Ascending aorta (tissue), 2 donors: ENCODE measurements at regions not wholly inside any gene's neighbourhood (a gene's known extent, or its start where the extent isn't known, plus 50 kb on each side); places are given as distances from the start of the nearest gene placed in this dataset.
"Not testable (repeated sequence)": the region's sequence is repeated elsewhere in the genome, so short reads cannot be mapped to it uniquely, and the experiment has no call there.

Experiments
- DNase-seq, 2 donors: peaks; one replicate each; pipeline ENCODE4 v3.0.0-alpha.2; 2019; ENCODE audit warnings: low spot score in 2 of 2
- H3K27ac ChIP-seq, 2 donors: fragments of 200-600 bp; sonication (generic); one replicate each; pipeline ENCODE4 v1.5.1; 2016 to 2017; ENCODE audit warnings: mild to moderate bottlenecking in 1 of 2
- H3K27me3 ChIP-seq: fragments of 200-600 bp; sonication (generic); one replicate; pipeline ENCODE4 v1.5.1; 2017
- H3K36me3 ChIP-seq, 2 donors: fragments of 200-600 bp; sonication (generic); one replicate each; pipeline ENCODE4 v1.5.1; 2016
- H3K4me1 ChIP-seq, 2 donors: fragments of 200-600 bp; sonication (generic); one replicate each; pipeline ENCODE4 v1.5.1; 2016 to 2017; ENCODE audit warnings: mild to moderate bottlenecking in 1 of 2
- H3K4me3 ChIP-seq, 2 donors: fragments of 200-600 bp; sonication (generic); one replicate each; pipeline ENCODE4 v1.5.1; 2016 to 2017; ENCODE audit warnings: mild to moderate bottlenecking in 1 of 2
- H3K9me3 ChIP-seq, 2 donors: fragments of 200-600 bp; sonication (generic); one replicate each; pipeline ENCODE4 v1.5.1; 2016
- intact Hi-C: fragments of 100-400 bp; cut with DNase I; formaldehyde crosslinking; loops from one replicate; pipeline ENCODE4 v1.15.1; 2023
- TF ChIP-seq, protein P1 (sequence below), 3 experiments: fragments of 200-600 bp in 2 of 3; fragments of 450-650 bp in 1 of 3; sonication (generic) in 2 of 3; IDR thresholded peaks; one replicate each; pipeline ENCODE4 v1.5.1; 2016 to 2019; ENCODE audit warnings: antibody characterized with exemption in 3 of 3, mild to moderate bottlenecking in 1 of 3, moderate library complexity in 1 of 3

DNA sequence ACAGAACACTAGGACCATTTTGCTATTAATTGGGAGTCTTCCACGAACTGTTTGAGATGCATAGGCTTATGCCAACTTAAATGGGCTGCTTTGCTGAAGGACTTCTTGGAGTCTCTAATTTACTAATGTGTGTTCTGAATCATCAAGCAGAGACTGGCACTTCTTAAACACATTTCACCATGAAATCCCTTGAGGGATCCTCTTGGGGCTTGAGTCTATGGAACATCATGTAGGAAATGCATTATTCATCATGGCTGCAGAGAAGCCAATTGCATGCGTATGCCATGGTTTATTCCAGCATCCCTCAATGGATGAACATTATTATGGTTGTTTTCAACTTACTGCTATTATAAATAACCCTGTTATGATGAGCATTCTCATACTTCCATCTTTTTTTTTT lies 73.4 kb downstream of the FGD2 start:
- DNase-seq: no peak
- Histone ChIP-seq H3K9me3 (no peaks in the 10 kb centered on the region), H3K27ac (no peak overlapping the region), H3K27me3 (no peaks in the 10 kb centered on the region), H3K4me3 (no peak overlapping the region), H3K36me3 (no peaks in the 10 kb centered on the region), H3K4me1 (peaks cover 0 to 2% of the 10 kb centered on the region in 2 donors)
- intact Hi-C loops: no loop called here
- TF ChIP-seq, protein P1, sequence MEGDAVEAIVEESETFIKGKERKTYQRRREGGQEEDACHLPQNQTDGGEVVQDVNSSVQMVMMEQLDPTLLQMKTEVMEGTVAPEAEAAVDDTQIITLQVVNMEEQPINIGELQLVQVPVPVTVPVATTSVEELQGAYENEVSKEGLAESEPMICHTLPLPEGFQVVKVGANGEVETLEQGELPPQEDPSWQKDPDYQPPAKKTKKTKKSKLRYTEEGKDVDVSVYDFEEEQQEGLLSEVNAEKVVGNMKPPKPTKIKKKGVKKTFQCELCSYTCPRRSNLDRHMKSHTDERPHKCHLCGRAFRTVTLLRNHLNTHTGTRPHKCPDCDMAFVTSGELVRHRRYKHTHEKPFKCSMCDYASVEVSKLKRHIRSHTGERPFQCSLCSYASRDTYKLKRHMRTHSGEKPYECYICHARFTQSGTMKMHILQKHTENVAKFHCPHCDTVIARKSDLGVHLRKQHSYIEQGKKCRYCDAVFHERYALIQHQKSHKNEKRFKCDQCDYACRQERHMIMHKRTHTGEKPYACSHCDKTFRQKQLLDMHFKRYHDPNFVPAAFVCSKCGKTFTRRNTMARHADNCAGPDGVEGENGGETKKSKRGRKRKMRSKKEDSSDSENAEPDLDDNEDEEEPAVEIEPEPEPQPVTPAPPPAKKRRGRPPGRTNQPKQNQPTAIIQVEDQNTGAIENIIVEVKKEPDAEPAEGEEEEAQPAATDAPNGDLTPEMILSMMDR (IDR thresholded peaks at IDR 0.05): no peak

GRCh38 chr6:37081042-37081607 lies 75.7 kb downstream of the FGD2 start:
- intact Hi-C loops: no loop called here

GRCh38 chr6:37082390-37083130 lies 77.1 kb downstream of the FGD2 start:
- DNase-seq: no peak
- H3K4me1 ChIP-seq: peaks cover 0 to 1% of the 10 kb centered on the region in 2 donors
- intact Hi-C loops: no loop called here
- no peaks in the 10 kb centered on the region for H3K9me3 ChIP-seq
- no peaks in the 10 kb centered on the region for H3K36me3 ChIP-seq
- no peak overlapping the region for H3K27ac ChIP-seq
- H3K4me3 ChIP-seq: no peak overlapping the region
- no peaks in the 10 kb centered on the region for H3K27me3 ChIP-seq
- TF ChIP-seq, protein P1 (IDR thresholded peaks at IDR 0.05): no peak

More at GRCh38 chr6:37081042-37081607, 75.7 kb downstream of the FGD2 start:
- H3K27ac ChIP-seq: no peak overlapping the region
- no peaks in the 10 kb centered on the region for H3K9me3 ChIP-seq
- H3K27me3 ChIP-seq: no peaks in the 10 kb centered on the region
- TF ChIP-seq, protein P1 (IDR thresholded peaks at IDR 0.05): no peak
- H3K4me3 ChIP-seq: no peak overlapping the region
- H3K36me3 ChIP-seq: no peaks in the 10 kb centered on the region
- H3K4me1 ChIP-seq: peaks cover 0 to 2% of the 10 kb centered on the region in 2 donors
- no peak for DNase-seq

- H3K27ac ChIP-seq: no peak overlapping the region
- H3K4me1 ChIP-seq: no peaks in the 10 kb centered on the region
- peak; percentile 32 to 80 for DNase-seq
- H3K4me3 ChIP-seq: no peak overlapping the region
- intact Hi-C loops: no loop called here
- H3K36me3 ChIP-seq: no peaks in the 10 kb centered on the region
- H3K27me3 ChIP-seq: no peaks in the 10 kb centered on the region
- TF ChIP-seq, protein P1 (IDR thresholded peaks at IDR 0.05): no peak
- H3K9me3 ChIP-seq: no peaks in the 10 kb centered on the region
Observed at GRCh38 chr6:37083243-37084138, 78.0 kb downstream of the FGD2 start.

DNA sequence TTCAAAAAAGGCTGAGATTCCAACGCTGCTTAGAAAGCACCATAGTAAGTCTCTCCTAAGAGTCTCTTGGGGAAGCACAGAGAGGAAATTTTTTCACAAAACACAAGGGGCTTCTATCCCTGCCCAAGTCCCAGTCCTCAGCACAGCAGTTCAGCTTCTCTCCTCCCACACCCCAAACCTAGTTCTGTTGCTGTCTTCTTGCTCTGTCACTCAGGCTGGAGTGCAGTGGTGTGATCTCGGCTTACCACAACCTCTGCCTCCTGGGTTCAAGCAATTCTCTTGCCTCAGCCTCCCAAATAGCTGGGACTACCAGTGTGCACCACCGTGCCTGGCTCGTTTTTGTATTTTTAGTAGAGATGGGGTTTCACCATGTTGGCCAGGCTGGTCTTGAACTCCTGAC lies 79.2 kb downstream of the FGD2 start:
- DNase-seq, intact Hi-C loops, H3K27ac ChIP-seq, H3K9me3 ChIP-seq, H3K36me3 ChIP-seq, H3K4me1 ChIP-seq, H3K4me3 ChIP-seq, H3K27me3 ChIP-seq: not testable (repeated sequence)

DNA sequence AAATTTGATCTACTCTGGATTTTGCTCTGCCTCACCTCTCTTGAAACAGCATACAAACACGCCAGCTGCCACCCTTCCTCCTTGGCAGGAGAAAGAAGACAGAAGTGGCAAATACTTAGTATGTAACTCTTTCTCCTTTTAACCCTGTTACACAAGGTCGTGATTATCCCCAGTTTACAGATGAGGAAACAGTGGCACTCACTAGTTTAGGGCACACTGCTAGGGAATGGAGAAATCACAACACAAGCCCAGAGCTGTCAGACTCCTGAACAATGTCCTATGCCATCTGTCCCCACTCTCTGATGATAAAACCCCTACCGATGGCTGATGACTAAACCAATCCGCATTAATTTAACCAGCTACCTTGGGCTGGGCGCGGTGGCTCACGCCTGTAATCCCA lies 79.7 kb downstream of the FGD2 start:
- H3K9me3 ChIP-seq: no peaks in the 10 kb centered on the region
- H3K36me3 ChIP-seq: no peaks in the 10 kb centered on the region
- intact Hi-C loops: no loop called here
- H3K4me1 ChIP-seq: no peaks in the 10 kb centered on the region
- no peak for DNase-seq
- TF ChIP-seq, protein P1 (IDR thresholded peaks at IDR 0.05): no peak
- H3K27ac ChIP-seq: no peak overlapping the region
- no peaks in the 10 kb centered on the region for H3K27me3 ChIP-seq
- no peak overlapping the region for H3K4me3 ChIP-seq
